Upper lobe of right lung (tissue), 1 donor: ENCODE measurements at regions not wholly inside any gene's neighbourhood (a gene's known extent, or its start where the extent isn't known, plus 50 kb on each side); places are given as distances from the start of the nearest gene placed in this dataset.

ENCODE experiments used
- ATAC-seq: fragments of 200-7000 bp; cut with Tn5 transposase; one replicate; pipeline ENCODE4 v1.9.1; 2020; ENCODE audit warnings: mild to moderate bottlenecking, moderate library complexity
- DNase-seq: peaks from one replicate; pipeline ENCODE4 v3.0.0-alpha.2; 2020
- H3K27ac ChIP-seq: fragments of 200-600 bp; one replicate; pipeline ENCODE4 v1.8.0; 2022
- H3K27me3 ChIP-seq: fragments of 200-600 bp; one replicate; pipeline ENCODE4 v1.8.0; 2022; ENCODE audit warnings: mild to moderate bottlenecking
- H3K36me3 ChIP-seq: fragments of 200-600 bp; one replicate; pipeline ENCODE4 v1.8.0; 2022
- H3K4me1 ChIP-seq: fragments of 200-600 bp; one replicate; pipeline ENCODE4 v1.8.0; 2022
- H3K4me3 ChIP-seq: fragments of 200-600 bp; one replicate; pipeline ENCODE4 v1.8.0; 2022; ENCODE audit warnings: mild to moderate bottlenecking
- H3K9me3 ChIP-seq: fragments of 200-600 bp; one replicate; pipeline ENCODE4 v1.8.0; 2022
- CTCF ChIP-seq: fragments of 200-600 bp; IDR thresholded peaks from one replicate; pipeline ENCODE4 v1.8.0; 2022; ENCODE audit warnings: antibody characterized with exemption
- intact Hi-C: fragments of 100-400 bp; cut with DNase I; formaldehyde crosslinking; loops from one replicate; pipeline ENCODE4 v1.11.0; 2022
- donor health status: DM: no; HTN: yes; CAD: no; lungs with severe emphysema.

DNA sequence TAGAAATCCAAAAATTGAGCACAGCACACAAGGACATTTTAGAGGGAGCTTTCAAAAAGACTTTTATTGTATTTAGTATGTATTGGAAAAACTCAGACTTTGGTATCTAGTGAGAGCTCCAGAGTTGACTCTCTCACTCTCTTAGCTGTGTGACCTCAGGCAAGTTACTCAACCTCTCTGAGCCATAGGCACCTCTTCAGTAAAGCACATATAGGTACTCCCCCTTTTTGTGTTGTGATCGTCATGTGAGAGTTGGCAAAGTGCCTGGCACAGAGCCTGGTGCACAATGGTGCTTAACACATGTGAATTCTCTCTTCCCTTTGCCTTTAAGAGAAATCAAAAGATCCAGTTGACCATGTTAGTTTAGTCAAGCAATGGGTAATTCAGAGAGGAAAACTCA is 186.2 kb downstream of the TMEM38B start:
- Histone ChIP-seq H3K27ac (no peak overlapping the region), H3K9me3 (no peaks in the 10 kb centered on the region), H3K4me3 (no peak overlapping the region), H3K36me3 (no peaks in the 10 kb centered on the region), H3K4me1 (no peaks in the 10 kb centered on the region), H3K27me3 (no peaks in the 10 kb centered on the region)
- TF ChIP-seq CTCF = no peak
- intact Hi-C loops = no loop called here
- DNase-seq (no peak), ATAC-seq (no peak)

- no peak for TF ChIP-seq CTCF
These were observed 186.7 kb downstream of the TMEM38B start for GRCh38 chr9:105881021-105881420.

GRCh38 chr9:105881654-105882349 is 187.5 kb downstream of the TMEM38B start:
- peak; percentile 88 for TF ChIP-seq CTCF
- no peaks in the 10 kb centered on the region for H3K36me3 ChIP-seq
- intact Hi-C loops = no loop called here
- peak; percentile 78 for ATAC-seq
- H3K4me3 ChIP-seq = no peak overlapping the region
- DNase-seq = peak; percentile 71
- H3K27me3 ChIP-seq = no peaks in the 10 kb centered on the region
- no peak overlapping the region for H3K27ac ChIP-seq
- no peaks in the 10 kb centered on the region for H3K4me1 ChIP-seq
- no peaks in the 10 kb centered on the region for H3K9me3 ChIP-seq

More at GRCh38 chr9:105881021-105881420, 186.7 kb downstream of the TMEM38B start:
- Histone ChIP-seq H3K27ac (no peak overlapping the region), H3K27me3 (no peaks in the 10 kb centered on the region), H3K4me1 (no peaks in the 10 kb centered on the region), H3K4me3 (no peak overlapping the region), H3K36me3 (no peaks in the 10 kb centered on the region), H3K9me3 (no peaks in the 10 kb centered on the region)
- ATAC-seq (no peak), DNase-seq (no peak)
- intact Hi-C loops = no loop called here

- no peak for DNase-seq
- no peak for ATAC-seq
- TF ChIP-seq CTCF = no peak
These were observed 189.5 kb downstream of the TMEM38B start for GRCh38 chr9:105883847-105884246.

GRCh38 chr9:105884416-105884815 is 190.1 kb downstream of the TMEM38B start:
- Histone ChIP-seq H3K27ac (no peak overlapping the region), H3K9me3 (no peaks in the 10 kb centered on the region), H3K27me3 (no peaks in the 10 kb centered on the region), H3K36me3 (no peaks in the 10 kb centered on the region), H3K4me1 (no peaks in the 10 kb centered on the region), H3K4me3 (no peak overlapping the region)
- no peak for ATAC-seq
- DNase-seq = no peak
- intact Hi-C loops = no loop called here
- TF ChIP-seq CTCF = no peak

More at GRCh38 chr9:105883847-105884246, 189.5 kb downstream of the TMEM38B start:
- H3K4me1 ChIP-seq = no peaks in the 10 kb centered on the region
- intact Hi-C loops = no loop called here
- no peak overlapping the region for H3K4me3 ChIP-seq
- H3K36me3 ChIP-seq = no peaks in the 10 kb centered on the region
- H3K27me3 ChIP-seq = no peaks in the 10 kb centered on the region
- no peak overlapping the region for H3K27ac ChIP-seq
- no peaks in the 10 kb centered on the region for H3K9me3 ChIP-seq

DNA sequence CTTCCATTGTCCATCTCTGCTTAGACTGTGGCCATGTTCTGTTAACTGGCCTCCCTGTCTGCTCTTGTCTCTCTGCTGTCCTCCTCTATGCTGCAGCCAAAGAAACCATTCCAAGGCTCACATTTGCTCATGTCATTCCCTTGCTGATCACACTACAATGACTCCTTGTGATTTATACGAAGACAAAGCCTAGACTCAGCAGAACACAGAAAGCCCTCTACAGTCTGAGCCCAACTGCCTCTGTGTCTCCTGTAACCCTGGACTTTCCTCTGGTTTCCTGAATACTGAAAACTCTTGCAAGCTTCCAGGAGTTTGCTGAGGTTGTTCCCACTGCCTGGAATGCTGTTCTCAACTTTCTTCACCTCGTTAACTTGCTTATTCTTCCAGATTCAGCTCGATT is 191.8 kb downstream of the TMEM38B start:
- no peak for ATAC-seq
- Histone ChIP-seq H3K27me3 (no peaks in the 10 kb centered on the region), H3K4me1 (no peaks in the 10 kb centered on the region), H3K9me3 (no peaks in the 10 kb centered on the region), H3K36me3 (no peaks in the 10 kb centered on the region), H3K4me3 (no peak overlapping the region), H3K27ac (no peak overlapping the region)
- no peak for TF ChIP-seq CTCF
- DNase-seq = no peak
- intact Hi-C loops = no loop called here
